GM23338 (cell line): ENCODE measurements at regions not wholly inside any gene's neighbourhood (a gene's known extent, or its start where the extent isn't known, plus 50 kb on each side); places are given as distances from the start of the nearest gene placed in this dataset.

Experiments used
- ATAC-seq: fragments of 200-7000 bp; cut with Tn5 transposase; 3 replicates; pipeline ENCODE4 v1.9.1; 2020
- DNase-seq: peaks from one replicate; pipeline ENCODE4 v3.0.0-alpha.2; 2015; ENCODE audit warnings: low spot score
- H2AFZ ChIP-seq: fragments of 200-600 bp; sonication (generic); 2 replicates; pipeline ENCODE4 v1.8.0; 2016; ENCODE audit warnings: antibody characterized with exemption, mild to moderate bottlenecking, moderate library complexity
- H3F3A ChIP-seq: fragments of 200-600 bp; sonication (generic); replicated peaks from 2 replicates; pipeline ENCODE4 v1.8.0; 2017; ENCODE audit warnings: antibody characterized with exemption, mixed run types, low read depth
- H3K27ac ChIP-seq: fragments of 200-600 bp; sonication (generic); 2 replicates; pipeline ENCODE4 v1.6.1; 2016; ENCODE audit warnings: low read depth
- H3K27me3 ChIP-seq: fragments of 200-600 bp; sonication (generic); 2 replicates; pipeline ENCODE4 v1.8.0; 2016; ENCODE audit warnings: mild to moderate bottlenecking, mixed run types, moderate library complexity; ENCODE audit not compliant: insufficient read depth
- H3K36me3 ChIP-seq: fragments of 200-600 bp; sonication (generic); 2 replicates; pipeline ENCODE4 v1.8.0; 2016; ENCODE audit warnings: mild to moderate bottlenecking; ENCODE audit not compliant: insufficient read depth
- H3K4me1 ChIP-seq: fragments of 200-600 bp; sonication (generic); 2 replicates; pipeline ENCODE4 v1.8.0; 2016; ENCODE audit warnings: mild to moderate bottlenecking, moderate library complexity; ENCODE audit not compliant: insufficient read depth
- H3K4me2 ChIP-seq: fragments of 200-600 bp; sonication (generic); 2 replicates; pipeline ENCODE4 v1.7.1; 2017; ENCODE audit warnings: mixed run types
- H3K4me3 ChIP-seq: fragments of 200-600 bp; sonication (generic); 2 replicates; pipeline ENCODE4 v1.6.1; 2016; ENCODE audit warnings: mixed run types
- H3K79me2 ChIP-seq: fragments of 200-600 bp; sonication (generic); replicated peaks from 2 replicates; pipeline ENCODE4 v1.8.0; 2017; ENCODE audit warnings: mild to moderate bottlenecking; ENCODE audit not compliant: insufficient read depth
- H3K9me2 ChIP-seq: fragments of 200-600 bp; sonication (generic); 2 replicates; pipeline ENCODE4 v1.8.0; 2017; ENCODE audit not compliant: insufficient read depth
- H4K20me1 ChIP-seq: fragments of 200-600 bp; sonication (generic); replicated peaks from 2 replicates; pipeline ENCODE4 v1.8.0; 2017; ENCODE audit warnings: mild to moderate bottlenecking; ENCODE audit not compliant: insufficient read depth
- H3K27ac Mint-ChIP-seq: 2 replicates; pipeline ENCODE4 v1.8.0; 2020; ENCODE audit warnings: inconsistent platforms, mild to moderate bottlenecking, moderate library complexity, mixed read lengths
- H3K27me3 Mint-ChIP-seq: 3 replicates; pipeline ENCODE4 v1.8.0; 2022; ENCODE audit warnings: low read depth, mild to moderate bottlenecking, moderate library complexity, mixed read lengths, inconsistent platforms; ENCODE audit not compliant: insufficient read depth, poor library complexity
- H3K36me3 Mint-ChIP-seq: 3 replicates; pipeline ENCODE4 v1.8.0; 2021; ENCODE audit warnings: low read depth, mild to moderate bottlenecking, inconsistent platforms, moderate library complexity, mixed read lengths
- H3K4me1 Mint-ChIP-seq: 3 replicates; pipeline ENCODE4 v1.8.0; 2020; ENCODE audit warnings: mild to moderate bottlenecking, inconsistent platforms, mixed read lengths
- H3K4me3 Mint-ChIP-seq: 3 replicates; pipeline ENCODE4 v1.8.0; 2021; ENCODE audit warnings: moderate library complexity, mild to moderate bottlenecking, inconsistent platforms, mixed read lengths
- H3K9me3 Mint-ChIP-seq: 3 replicates; pipeline ENCODE4 v1.8.0; 2020; ENCODE audit warnings: moderate library complexity, mild to moderate bottlenecking, inconsistent platforms, mixed read lengths
- CREB1 ChIP-seq: fragments of 250-450 bp; sonication (Bioruptor Pico); IDR thresholded peaks from 2 replicates; pipeline ENCODE4 v1.5.0; 2020; ENCODE audit warnings: low read depth, mild to moderate bottlenecking, moderate library complexity
- JUNB ChIP-seq: IDR thresholded peaks from one replicate; pipeline ENCODE4 v1.6.1; 2016; ENCODE audit warnings: antibody characterized with exemption; ENCODE audit not compliant: unreplicated experiment
- ZNF331 ChIP-seq: fragments of 250-450 bp; sonication (Bioruptor Pico); IDR thresholded peaks from 2 replicates; pipeline ENCODE4 v1.5.0; 2020; ENCODE audit warnings: low read depth, mild to moderate bottlenecking, moderate library complexity
- ZNF462 ChIP-seq: fragments of 250-450 bp; sonication (Bioruptor Pico); IDR thresholded peaks from 2 replicates; pipeline ENCODE4 v1.5.0; 2020; ENCODE audit warnings: mild to moderate bottlenecking, moderate library complexity
- TF ChIP-seq, protein P1 (sequence below), 2 experiments: fragments of 200-600 bp in 1 of 2; sonication (generic) in 1 of 2; conservative IDR thresholded peaks; 2 replicates each; pipeline versions ENCODE4 v1.5.1 to v1.6.1; 2016 to 2017; ENCODE audit warnings: antibody characterized with exemption in 2 of 2, low read depth in 2 of 2, mild to moderate bottlenecking in 2 of 2, moderate library complexity in 1 of 2

DNA sequence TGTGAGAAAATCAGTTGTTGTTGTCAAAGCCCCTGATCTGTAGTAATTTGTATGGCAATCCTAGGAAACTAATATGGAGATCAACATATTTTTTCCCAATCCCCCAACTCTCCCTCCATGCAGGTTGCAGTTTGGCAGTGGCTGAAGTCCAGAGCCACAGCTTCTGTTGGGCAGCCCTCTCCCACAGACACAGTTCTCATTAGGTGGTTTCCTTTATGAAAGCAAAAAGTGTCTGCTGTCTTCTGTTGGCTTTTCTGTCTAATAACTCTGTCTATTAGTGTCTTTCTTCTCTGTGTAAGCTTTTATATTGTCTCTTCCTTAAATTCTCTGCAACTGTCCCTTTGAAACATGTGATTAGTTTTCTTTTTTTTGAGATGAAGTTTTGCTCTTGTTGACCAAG is 914.3 kb upstream of the NCAM2 start (continued):
- TF ChIP-seq ZNF462 (CRISPR knock-in tag) = no peak
- TF ChIP-seq CREB1 = no peak
- TF ChIP-seq, protein P1, sequence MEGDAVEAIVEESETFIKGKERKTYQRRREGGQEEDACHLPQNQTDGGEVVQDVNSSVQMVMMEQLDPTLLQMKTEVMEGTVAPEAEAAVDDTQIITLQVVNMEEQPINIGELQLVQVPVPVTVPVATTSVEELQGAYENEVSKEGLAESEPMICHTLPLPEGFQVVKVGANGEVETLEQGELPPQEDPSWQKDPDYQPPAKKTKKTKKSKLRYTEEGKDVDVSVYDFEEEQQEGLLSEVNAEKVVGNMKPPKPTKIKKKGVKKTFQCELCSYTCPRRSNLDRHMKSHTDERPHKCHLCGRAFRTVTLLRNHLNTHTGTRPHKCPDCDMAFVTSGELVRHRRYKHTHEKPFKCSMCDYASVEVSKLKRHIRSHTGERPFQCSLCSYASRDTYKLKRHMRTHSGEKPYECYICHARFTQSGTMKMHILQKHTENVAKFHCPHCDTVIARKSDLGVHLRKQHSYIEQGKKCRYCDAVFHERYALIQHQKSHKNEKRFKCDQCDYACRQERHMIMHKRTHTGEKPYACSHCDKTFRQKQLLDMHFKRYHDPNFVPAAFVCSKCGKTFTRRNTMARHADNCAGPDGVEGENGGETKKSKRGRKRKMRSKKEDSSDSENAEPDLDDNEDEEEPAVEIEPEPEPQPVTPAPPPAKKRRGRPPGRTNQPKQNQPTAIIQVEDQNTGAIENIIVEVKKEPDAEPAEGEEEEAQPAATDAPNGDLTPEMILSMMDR (conservative IDR thresholded peaks at IDR 0.05; ENCODE audit: low read depth in 2 of 2) = no peak

DNA sequence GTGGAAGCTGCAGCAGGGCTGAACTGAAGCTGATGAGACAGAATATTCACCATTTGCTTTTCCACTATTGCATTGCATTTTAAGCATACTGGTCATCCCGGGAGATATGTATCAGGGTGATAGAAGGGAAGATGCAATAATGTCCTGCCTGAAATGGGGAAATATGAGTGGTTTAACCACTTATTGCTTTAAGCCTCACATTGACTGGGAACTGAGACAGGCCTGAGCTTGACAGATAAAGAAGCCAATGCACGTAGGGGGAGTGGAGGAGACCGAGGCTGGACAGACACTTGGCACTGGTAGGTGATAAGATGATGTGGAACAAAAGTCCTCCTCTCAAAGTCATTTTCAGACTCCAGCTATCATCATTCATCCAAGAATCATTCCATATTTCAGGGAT is 911.7 kb upstream of the NCAM2 start:
- Mint-ChIP-seq H3K4me1 (no peaks in the 10 kb centered on the region), H3K4me3 (no peak overlapping the region), H3K27me3 (peaks cover 2% of the 10 kb centered on the region), H3K9me3 (no peaks in the 10 kb centered on the region), H3K36me3 (no peaks in the 10 kb centered on the region; the same call in 2 of the 3 replicates), H3K27ac (no peak overlapping the region)
- DNase-seq = no peak
- Histone ChIP-seq H3K36me3 (no peaks in the 10 kb centered on the region), H3F3A (no peaks in the 10 kb centered on the region), H3K4me1 (no peaks in the 10 kb centered on the region), H2AFZ (no peak overlapping the region), H3K27me3 (no peaks in the 10 kb centered on the region), H4K20me1 (no peaks in the 10 kb centered on the region), H3K79me2 (no peaks in the 10 kb centered on the region), H3K27ac (no peak overlapping the region), H3K4me3 (no peak overlapping the region), H3K9me2 (peaks cover 9% of the 10 kb centered on the region), H3K4me2 (no peak overlapping the region)
- no peak for ATAC-seq
- TF ChIP-seq ZNF331 (CRISPR knock-in tag) = no peak
- TF ChIP-seq JUNB = no peak
